Osteoblast (primary cell): ENCODE measurements at regions not wholly inside any gene's neighbourhood (a gene's known extent, or its start where the extent isn't known, plus 50 kb on each side); places are given as distances from the start of the nearest gene placed in this dataset.

Source experiments
- DNase-seq: peaks from one replicate; pipeline ENCODE4 v3.0.0; 2011; ENCODE audit warnings: low spot score, mixed read lengths; ENCODE audit not compliant: insufficient read length; ENCODE audit errors: missing footprints
- H2AFZ ChIP-seq: 2 replicates; pipeline ENCODE4 v1.6.0; 2011; ENCODE audit warnings: mild to moderate bottlenecking, low read length
- H3K27ac ChIP-seq: 2 replicates; pipeline ENCODE4 v1.5.1; 2011; ENCODE audit warnings: mild to moderate bottlenecking, low read depth, low read length, moderate library complexity
- H3K27me3 ChIP-seq: 2 replicates; pipeline ENCODE4 v1.6.0; 2012; ENCODE audit warnings: mild to moderate bottlenecking, control low read depth, inconsistent platforms, low read length, moderate library complexity; ENCODE audit not compliant: insufficient read depth
- H3K36me3 ChIP-seq: 2 replicates; pipeline ENCODE4 v1.5.1; 2011; ENCODE audit warnings: mild to moderate bottlenecking, low read length, control low read depth, moderate library complexity; ENCODE audit not compliant: insufficient read depth
- H3K4me1 ChIP-seq: 2 replicates; pipeline ENCODE4 v1.5.1; 2011; ENCODE audit warnings: mild to moderate bottlenecking, low read length, control low read depth, moderate library complexity; ENCODE audit not compliant: insufficient read depth
- H3K4me2 ChIP-seq: 2 replicates; pipeline ENCODE4 v1.6.0; 2011; ENCODE audit warnings: mild to moderate bottlenecking, low read length; ENCODE audit not compliant: insufficient read depth
- H3K4me3 ChIP-seq: fragments of 200-600 bp; sonication (generic); 3 replicates; pipeline ENCODE4 v1.5.1; 2012; ENCODE audit warnings: mild to moderate bottlenecking, low read length, inconsistent platforms; ENCODE audit not compliant: insufficient read depth
- H3K79me2 ChIP-seq: 2 replicates; pipeline ENCODE4 v1.6.0; 2012; ENCODE audit warnings: mild to moderate bottlenecking, low read length, control low read depth, inconsistent platforms; ENCODE audit not compliant: insufficient read depth
- H3K9me3 ChIP-seq: 2 replicates; pipeline ENCODE4 v1.5.1; 2011; ENCODE audit warnings: low read depth, low read length, control low read depth
- H4K20me1 ChIP-seq: 2 replicates; pipeline ENCODE4 v1.6.0; 2012; ENCODE audit warnings: mild to moderate bottlenecking, low read length, control low read depth; ENCODE audit not compliant: insufficient read depth
- CTCF ChIP-seq: IDR thresholded peaks from 2 replicates; pipeline ENCODE4 v1.5.1; 2011; ENCODE audit warnings: mild to moderate bottlenecking, low read depth, low read length, moderate library complexity; ENCODE audit errors: extremely low read depth

- TF ChIP-seq CTCF = no peak
- no peak overlapping the region for H3K4me2 ChIP-seq
Measured at GRCh38 chr11:116329354-116330090, 443.3 kb downstream of the BUD13 start.

GRCh38 chr11:116328851-116329250 is 443.9 kb downstream of the BUD13 start:
- no peak overlapping the region for H3K27ac ChIP-seq
- H3K27me3 ChIP-seq = no peaks in the 10 kb centered on the region
- H3K4me3 ChIP-seq = no peak overlapping the region
- no peak for TF ChIP-seq CTCF
- no peaks in the 10 kb centered on the region for H3K79me2 ChIP-seq
- H3K4me2 ChIP-seq = no peak overlapping the region
- no peak overlapping the region for H2AFZ ChIP-seq
- no peaks in the 10 kb centered on the region for H4K20me1 ChIP-seq
- H3K4me1 ChIP-seq = no peaks in the 10 kb centered on the region
- no peaks in the 10 kb centered on the region for H3K36me3 ChIP-seq
- no peaks in the 10 kb centered on the region for H3K9me3 ChIP-seq
- DNase-seq = no peak

More at GRCh38 chr11:116329354-116330090, 443.3 kb downstream of the BUD13 start:
- Histone ChIP-seq H3K27me3 (no peaks in the 10 kb centered on the region), H3K9me3 (no peaks in the 10 kb centered on the region), H3K27ac (no peak overlapping the region), H2AFZ (no peak overlapping the region), H3K4me1 (no peaks in the 10 kb centered on the region), H3K4me3 (no peak overlapping the region), H3K79me2 (no peaks in the 10 kb centered on the region), H4K20me1 (no peaks in the 10 kb centered on the region), H3K36me3 (no peaks in the 10 kb centered on the region)
- DNase-seq = no peak

GRCh38 chr11:116328391-116328790 is 444.4 kb downstream of the BUD13 start:
- H3K4me2 ChIP-seq = no peak overlapping the region
- no peaks in the 10 kb centered on the region for H3K4me1 ChIP-seq
- no peaks in the 10 kb centered on the region for H3K79me2 ChIP-seq
- H4K20me1 ChIP-seq = no peaks in the 10 kb centered on the region
- H2AFZ ChIP-seq = no peak overlapping the region
- H3K27ac ChIP-seq = no peak overlapping the region
- H3K4me3 ChIP-seq = no peak overlapping the region
- no peaks in the 10 kb centered on the region for H3K36me3 ChIP-seq
- H3K9me3 ChIP-seq = no peaks in the 10 kb centered on the region
- no peak for DNase-seq
- TF ChIP-seq CTCF = no peak
- H3K27me3 ChIP-seq = no peaks in the 10 kb centered on the region

GRCh38 chr11:116326146-116326545 is 446.6 kb downstream of the BUD13 start:
- Histone ChIP-seq H3K9me3 (no peaks in the 10 kb centered on the region), H3K36me3 (no peaks in the 10 kb centered on the region), H3K4me1 (no peaks in the 10 kb centered on the region), H3K27ac (no peak overlapping the region), H2AFZ (no peak overlapping the region), H3K4me2 (no peak overlapping the region), H3K27me3 (no peaks in the 10 kb centered on the region), H4K20me1 (no peaks in the 10 kb centered on the region), H3K79me2 (no peaks in the 10 kb centered on the region), H3K4me3 (no peak overlapping the region)
- DNase-seq = no peak
- TF ChIP-seq CTCF = no peak
